ENCODE measurements at regions not wholly inside any gene's neighbourhood (a gene's known extent, or its start where the extent isn't known, plus 50 kb on each side); places are given as distances from the start of the nearest gene placed in this dataset.

DNA sequence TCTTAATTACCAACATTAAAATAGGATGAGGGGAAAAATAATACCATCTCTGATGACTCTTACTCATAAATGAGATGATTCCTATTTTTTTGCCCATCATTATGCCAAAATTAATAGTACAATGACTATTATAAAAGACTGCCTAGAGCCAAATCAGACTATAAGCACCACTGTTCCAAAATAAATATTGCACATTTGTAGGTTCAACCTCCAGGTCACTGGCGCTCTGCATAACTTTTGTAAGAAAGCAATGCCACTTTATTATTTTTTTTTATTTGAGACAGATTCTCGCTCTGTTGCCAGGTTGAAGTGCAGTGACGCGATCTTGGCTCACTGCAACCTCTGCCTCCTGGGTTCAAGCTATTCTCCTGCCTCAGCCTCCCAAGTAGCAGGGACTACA is 142.5 kb upstream of the SP8 start:
- Histone ChIP-seq H3K4me2 (ENCODE audit: low read length) (no peak overlapping the region), H4K20me1 (ENCODE audit: insufficient read depth, low read length) (no peaks in the 10 kb centered on the region), H3K79me2 (ENCODE audit: insufficient read depth, low read depth, low read length) (no peaks in the 10 kb centered on the region), H3K9me3 (ENCODE audit: low read length) (no peaks in the 10 kb centered on the region), H2AFZ (ENCODE audit: low read length) (no peak overlapping the region), H3K4me1 (ENCODE audit: insufficient read depth, low read length, poor library complexity, severe bottlenecking) (no peaks in the 10 kb centered on the region), H3K27ac (ENCODE audit: low read depth, low read length, poor library complexity, severe bottlenecking) (no peak overlapping the region), H3K4me3 (ENCODE audit: low read depth, low read length, poor library complexity, severe bottlenecking) (no peak overlapping the region), H3K9me2 (ENCODE audit: insufficient read depth, low read length) (no peaks in the 10 kb centered on the region), H3K36me3 (ENCODE audit: insufficient read depth, low read length) (no peaks in the 10 kb centered on the region)
- TF ChIP-seq EZH2phosphoT487 (IDR thresholded peaks at IDR 0.05; ENCODE audit: borderline replicate concordance, low read depth, low read length) (no peak), CTCF (conservative IDR thresholded peaks at IDR 0.05; ENCODE audit: low read length) (no peak)
- no TSS peak for BruUV-seq (replicated peaks)
- ChIA-PET CTCF (ENCODE audit: unreplicated experiment) (no interaction called here), POLR2A (no interaction called here)
- DNase-seq (ENCODE audit: low spot score) = no peak
- intact Hi-C loops (cut with micrococcal nuclease; ENCODE audit: unreplicated experiment) = no loop called here

GRCh38 chr7:20931739-20932138 is 145.1 kb upstream of the SP8 start:
- Histone ChIP-seq H4K20me1 (ENCODE audit: insufficient read depth, low read length) (no peaks in the 10 kb centered on the region), H3K9me3 (ENCODE audit: low read length) (no peaks in the 10 kb centered on the region), H3K36me3 (ENCODE audit: insufficient read depth, low read length) (no peaks in the 10 kb centered on the region), H3K4me3 (ENCODE audit: low read depth, low read length, poor library complexity, severe bottlenecking) (no peak overlapping the region), H2AFZ (ENCODE audit: low read length) (no peak overlapping the region), H3K4me2 (ENCODE audit: low read length) (no peak overlapping the region), H3K79me2 (ENCODE audit: insufficient read depth, low read depth, low read length) (no peaks in the 10 kb centered on the region), H3K9me2 (ENCODE audit: insufficient read depth, low read length) (no peaks in the 10 kb centered on the region), H3K4me1 (ENCODE audit: insufficient read depth, low read length, poor library complexity, severe bottlenecking) (no peaks in the 10 kb centered on the region), H3K27ac (ENCODE audit: low read depth, low read length, poor library complexity, severe bottlenecking) (no peak overlapping the region)
- ChIA-PET CTCF (ENCODE audit: unreplicated experiment) (no interaction called here), POLR2A (no interaction called here)
- BruUV-seq (replicated peaks) = no TSS peak
- no peak for TF ChIP-seq CTCF (conservative IDR thresholded peaks at IDR 0.05; ENCODE audit: low read length)
- no peak for TF ChIP-seq EZH2phosphoT487 (IDR thresholded peaks at IDR 0.05; ENCODE audit: borderline replicate concordance, low read depth, low read length)
- intact Hi-C loops (cut with micrococcal nuclease; ENCODE audit: unreplicated experiment) = no loop called here
- no peak for DNase-seq (ENCODE audit: low spot score)

DNA sequence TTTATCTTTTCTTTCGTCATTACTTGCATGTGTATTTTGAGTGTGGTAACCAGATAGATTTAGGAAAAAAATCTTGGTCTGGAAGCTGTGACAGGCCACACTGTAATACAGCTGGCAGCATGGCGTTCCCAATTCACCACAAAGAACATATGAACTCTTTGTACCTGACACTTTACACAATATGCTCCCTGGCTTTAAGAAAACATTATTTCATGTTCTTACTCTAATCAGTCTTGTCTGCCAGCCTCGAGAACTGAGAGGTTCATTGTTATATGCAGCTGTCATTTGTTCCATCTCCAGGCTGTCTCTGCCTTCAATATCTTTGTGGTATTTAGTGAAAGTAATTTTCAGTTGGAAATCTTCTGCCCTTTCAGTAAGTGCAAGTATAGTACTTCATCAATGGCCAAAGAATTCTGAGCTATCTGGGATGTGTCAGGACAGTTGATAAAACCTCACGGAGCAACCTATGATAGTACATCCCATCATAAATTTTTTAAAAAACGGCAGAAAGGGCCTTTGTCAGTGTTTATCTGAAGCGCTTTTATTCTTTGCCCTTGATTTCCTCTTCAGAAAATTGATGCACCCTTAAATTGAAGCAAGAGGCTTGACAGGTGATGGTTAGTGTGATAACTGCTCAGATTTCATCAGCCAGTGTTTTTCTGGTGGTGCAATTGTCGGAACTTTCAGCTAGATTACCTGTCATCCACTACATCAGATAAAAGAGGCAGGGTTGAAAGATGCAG is 146.3 kb upstream of the SP8 start:
- H3K36me3 ChIP-seq (ENCODE audit: insufficient read depth, low read length) = no peaks in the 10 kb centered on the region
- H3K9me2 ChIP-seq (ENCODE audit: insufficient read depth, low read length) = no peaks in the 10 kb centered on the region
- no peaks in the 10 kb centered on the region for H3K79me2 ChIP-seq (ENCODE audit: insufficient read depth, low read depth, low read length)
- ChIA-PET POLR2A (interaction anchor here (0.6 kb wide), 1 partner anchor 14 kb away, joined by 3 read pairs; no protein-coding TSS in a partner anchor), CTCF (ENCODE audit: unreplicated experiment) (no interaction called here)
- H3K4me3 ChIP-seq (ENCODE audit: low read depth, low read length, poor library complexity, severe bottlenecking) = no peak overlapping the region
- no peak overlapping the region for H3K27ac ChIP-seq (ENCODE audit: low read depth, low read length, poor library complexity, severe bottlenecking)
- H3K9me3 ChIP-seq (ENCODE audit: low read length) = no peaks in the 10 kb centered on the region
- no peaks in the 10 kb centered on the region for H4K20me1 ChIP-seq (ENCODE audit: insufficient read depth, low read length)
- no peaks in the 10 kb centered on the region for H3K4me1 ChIP-seq (ENCODE audit: insufficient read depth, low read length, poor library complexity, severe bottlenecking)
- H2AFZ ChIP-seq (ENCODE audit: low read length) = no peak overlapping the region
- no peak for TF ChIP-seq CTCF (conservative IDR thresholded peaks at IDR 0.05; ENCODE audit: low read length)
- no peak for TF ChIP-seq EZH2phosphoT487 (IDR thresholded peaks at IDR 0.05; ENCODE audit: borderline replicate concordance, low read depth, low read length)
- BruUV-seq (replicated peaks) = no TSS peak
- DNase-seq (ENCODE audit: low spot score) = no peak
- H3K4me2 ChIP-seq (ENCODE audit: low read length) = no peak overlapping the region
- intact Hi-C loops (cut with micrococcal nuclease; ENCODE audit: unreplicated experiment) = no loop called here

Data from OCI-LY7 (cell line).